HL-60 (cell line): ENCODE measurements at regions not wholly inside any gene's neighbourhood (a gene's known extent, or its start where the extent isn't known, plus 50 kb on each side); places are given as distances from the start of the nearest gene placed in this dataset.

Experiments used
- GABPA ChIP-seq: IDR thresholded peaks from 2 replicates; pipeline ENCODE4 v1.6.1; 2012; ENCODE audit warnings: low read depth
- POLR2AphosphoS5 ChIP-seq: IDR thresholded peaks from 2 replicates; pipeline ENCODE4 v1.6.1; 2012; ENCODE audit warnings: low read depth
- SPI1 ChIP-seq: IDR thresholded peaks from 2 replicates; pipeline ENCODE4 v1.6.1; 2012; ENCODE audit warnings: low read depth, mild to moderate bottlenecking, borderline replicate concordance
- TF ChIP-seq, protein P1 (sequence below): IDR thresholded peaks from one replicate; pipeline ENCODE4 v1.5.1; 2011; ENCODE audit warnings: low read length, control low read depth, inconsistent platforms; ENCODE audit not compliant: insufficient read depth
- TF ChIP-seq, protein P2 (sequence below): IDR thresholded peaks from 2 replicates; pipeline ENCODE4 v1.6.1; 2012; ENCODE audit warnings: low read depth; ENCODE audit not compliant: insufficient replicate concordance

DNA sequence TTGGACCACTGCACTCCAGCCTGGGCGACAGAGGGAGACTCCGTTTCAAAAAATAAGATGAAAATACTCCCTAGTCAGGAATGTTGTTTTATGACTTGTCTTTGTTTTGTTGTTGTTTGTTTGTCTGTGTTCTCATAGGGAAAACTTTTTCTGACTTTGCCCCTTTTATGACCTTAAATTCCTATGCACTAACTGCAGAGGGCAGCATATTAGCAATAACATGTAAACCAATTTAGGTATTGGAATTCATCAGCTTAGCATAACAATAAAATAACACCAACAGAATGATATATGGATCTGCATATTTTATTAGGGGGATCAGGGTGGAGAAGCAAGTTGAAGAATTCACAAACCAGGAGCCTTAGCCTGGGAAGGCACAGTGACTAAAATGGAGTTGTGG is 631.5 kb downstream of the SUCLG1 start:
- TF ChIP-seq POLR2AphosphoS5, result no peak
- TF ChIP-seq, protein P1, sequence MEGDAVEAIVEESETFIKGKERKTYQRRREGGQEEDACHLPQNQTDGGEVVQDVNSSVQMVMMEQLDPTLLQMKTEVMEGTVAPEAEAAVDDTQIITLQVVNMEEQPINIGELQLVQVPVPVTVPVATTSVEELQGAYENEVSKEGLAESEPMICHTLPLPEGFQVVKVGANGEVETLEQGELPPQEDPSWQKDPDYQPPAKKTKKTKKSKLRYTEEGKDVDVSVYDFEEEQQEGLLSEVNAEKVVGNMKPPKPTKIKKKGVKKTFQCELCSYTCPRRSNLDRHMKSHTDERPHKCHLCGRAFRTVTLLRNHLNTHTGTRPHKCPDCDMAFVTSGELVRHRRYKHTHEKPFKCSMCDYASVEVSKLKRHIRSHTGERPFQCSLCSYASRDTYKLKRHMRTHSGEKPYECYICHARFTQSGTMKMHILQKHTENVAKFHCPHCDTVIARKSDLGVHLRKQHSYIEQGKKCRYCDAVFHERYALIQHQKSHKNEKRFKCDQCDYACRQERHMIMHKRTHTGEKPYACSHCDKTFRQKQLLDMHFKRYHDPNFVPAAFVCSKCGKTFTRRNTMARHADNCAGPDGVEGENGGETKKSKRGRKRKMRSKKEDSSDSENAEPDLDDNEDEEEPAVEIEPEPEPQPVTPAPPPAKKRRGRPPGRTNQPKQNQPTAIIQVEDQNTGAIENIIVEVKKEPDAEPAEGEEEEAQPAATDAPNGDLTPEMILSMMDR, result no peak
- TF ChIP-seq, protein P2, sequence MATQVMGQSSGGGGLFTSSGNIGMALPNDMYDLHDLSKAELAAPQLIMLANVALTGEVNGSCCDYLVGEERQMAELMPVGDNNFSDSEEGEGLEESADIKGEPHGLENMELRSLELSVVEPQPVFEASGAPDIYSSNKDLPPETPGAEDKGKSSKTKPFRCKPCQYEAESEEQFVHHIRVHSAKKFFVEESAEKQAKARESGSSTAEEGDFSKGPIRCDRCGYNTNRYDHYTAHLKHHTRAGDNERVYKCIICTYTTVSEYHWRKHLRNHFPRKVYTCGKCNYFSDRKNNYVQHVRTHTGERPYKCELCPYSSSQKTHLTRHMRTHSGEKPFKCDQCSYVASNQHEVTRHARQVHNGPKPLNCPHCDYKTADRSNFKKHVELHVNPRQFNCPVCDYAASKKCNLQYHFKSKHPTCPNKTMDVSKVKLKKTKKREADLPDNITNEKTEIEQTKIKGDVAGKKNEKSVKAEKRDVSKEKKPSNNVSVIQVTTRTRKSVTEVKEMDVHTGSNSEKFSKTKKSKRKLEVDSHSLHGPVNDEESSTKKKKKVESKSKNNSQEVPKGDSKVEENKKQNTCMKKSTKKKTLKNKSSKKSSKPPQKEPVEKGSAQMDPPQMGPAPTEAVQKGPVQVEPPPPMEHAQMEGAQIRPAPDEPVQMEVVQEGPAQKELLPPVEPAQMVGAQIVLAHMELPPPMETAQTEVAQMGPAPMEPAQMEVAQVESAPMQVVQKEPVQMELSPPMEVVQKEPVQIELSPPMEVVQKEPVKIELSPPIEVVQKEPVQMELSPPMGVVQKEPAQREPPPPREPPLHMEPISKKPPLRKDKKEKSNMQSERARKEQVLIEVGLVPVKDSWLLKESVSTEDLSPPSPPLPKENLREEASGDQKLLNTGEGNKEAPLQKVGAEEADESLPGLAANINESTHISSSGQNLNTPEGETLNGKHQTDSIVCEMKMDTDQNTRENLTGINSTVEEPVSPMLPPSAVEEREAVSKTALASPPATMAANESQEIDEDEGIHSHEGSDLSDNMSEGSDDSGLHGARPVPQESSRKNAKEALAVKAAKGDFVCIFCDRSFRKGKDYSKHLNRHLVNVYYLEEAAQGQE, result no peak
- no peak for TF ChIP-seq GABPA
- no peak for TF ChIP-seq SPI1
